SU-DHL-6 (cell line): ENCODE measurements at regions not wholly inside any gene's neighbourhood (a gene's known extent, or its start where the extent isn't known, plus 50 kb on each side); places are given as distances from the start of the nearest gene placed in this dataset.

ENCODE experiments used
- CTCF ChIP-seq: fragments of 200-600 bp; sonication (generic); IDR thresholded peaks from one replicate; pipeline ENCODE4 v1.5.1; 2017; ENCODE audit warnings: antibody characterized with exemption, mild to moderate bottlenecking, low read length, moderate library complexity; ENCODE audit not compliant: insufficient read depth, poor library complexity, severe bottlenecking
- EZH2phosphoT487 ChIP-seq: fragments of 200-600 bp; sonication (generic), shearing (Covaris generic); conservative IDR thresholded peaks from 2 replicates; pipeline ENCODE4 v1.6.1; 2018; ENCODE audit warnings: mild to moderate bottlenecking, antibody characterized with exemption, low read length, moderate library complexity, mixed read lengths

- TF ChIP-seq CTCF (no peak), EZH2phosphoT487 (no peak)
Observed at GRCh38 chr4:171601091-171601490, 212.1 kb upstream of the GALNTL6 start.
